CD14-positive monocyte (primary cell): ENCODE measurements at regions not wholly inside any gene's neighbourhood (a gene's known extent, or its start where the extent isn't known, plus 50 kb on each side); places are given as distances from the start of the nearest gene placed in this dataset.

Experiments used
- DNase-seq, 3 donors: peaks; one replicate each; pipeline ENCODE4 v3.0.0-alpha.2; 2011 to 2022
- H2AFZ ChIP-seq: 2 replicates; pipeline ENCODE4 v1.6.0; 2012; ENCODE audit warnings: mild to moderate bottlenecking, low read depth, low read length, inconsistent platforms; ENCODE audit not compliant: insufficient read depth, poor library complexity, severe bottlenecking
- H3K27ac ChIP-seq, 2 donors: 1 replicate in 1 of 2; 2 replicates in 1 of 2; pipeline ENCODE4 v1.5.1; 2012 to 2013; ENCODE audit warnings: low read length in 2 of 2, control low read depth in 1 of 2, inconsistent platforms in 1 of 2, low read depth in 1 of 2, mild to moderate bottlenecking in 1 of 2
- H3K27me3 ChIP-seq, 2 donors: one replicate each; pipeline versions ENCODE4 v1.6.0 to v1.6.1; 2011 to 2013; ENCODE audit warnings: low read length in 2 of 2; ENCODE audit not compliant: control insufficient read depth in 2 of 2, insufficient read depth in 2 of 2
- H3K36me3 ChIP-seq, 2 donors: replicated peaks in 1 of 2; 1 replicate in 1 of 2; 2 replicates in 1 of 2; pipeline versions ENCODE4 v1.5.1 to v1.6.1; 2012 to 2013; ENCODE audit warnings: low read length in 2 of 2, control low read depth in 1 of 2, inconsistent platforms in 1 of 2, mild to moderate bottlenecking in 1 of 2; ENCODE audit not compliant: insufficient read depth in 2 of 2, control insufficient read depth in 1 of 2
- H3K4me1 ChIP-seq, 2 donors: 1 replicate in 1 of 2; 2 replicates in 1 of 2; pipeline versions ENCODE4 v1.5.1 to v1.6.1; 2012 to 2013; ENCODE audit warnings: low read length in 2 of 2, control low read depth in 1 of 2, inconsistent platforms in 1 of 2, mild to moderate bottlenecking in 1 of 2, moderate library complexity in 1 of 2; ENCODE audit not compliant: insufficient read depth in 2 of 2, control insufficient read depth in 1 of 2
- H3K4me2 ChIP-seq: replicated peaks from 2 replicates; pipeline ENCODE3; 2012; ENCODE audit warnings: low read length, moderate library complexity, mild to moderate bottlenecking; ENCODE audit not compliant: poor library complexity, severe bottlenecking; ENCODE audit errors: extremely low read depth
- H3K4me3 ChIP-seq, 3 experiments: fragments of 200-600 bp in 1 of 3; sonication (generic) in 1 of 3; replicated peaks in 1 of 3; 1 replicate in 2 of 3; 2 replicates in 1 of 3; pipeline ENCODE4 v1.5.1; 2011 to 2013; ENCODE audit warnings: low read length in 3 of 3, mild to moderate bottlenecking in 3 of 3, control low read depth in 2 of 3, low read depth in 2 of 3, inconsistent platforms in 1 of 3, moderate library complexity in 1 of 3
- H3K79me2 ChIP-seq: 2 replicates; pipeline ENCODE4 v1.6.0; 2012; ENCODE audit warnings: mild to moderate bottlenecking, control low read depth, inconsistent platforms, low read length, moderate library complexity; ENCODE audit not compliant: insufficient read depth
- H3K9ac ChIP-seq: 2 replicates; pipeline ENCODE4 v1.6.0; 2017; ENCODE audit warnings: low read length, mild to moderate bottlenecking; ENCODE audit not compliant: insufficient read depth, poor library complexity, severe bottlenecking
- H3K9me3 ChIP-seq, 2 donors: replicated peaks in 1 of 2; 1 replicate in 1 of 2; 2 replicates in 1 of 2; pipeline versions ENCODE4 v1.5.1 to v1.6.1; 2012 to 2013; ENCODE audit warnings: low read length in 2 of 2, control low read depth in 1 of 2; ENCODE audit not compliant: control insufficient read depth in 1 of 2, insufficient read depth in 1 of 2
- H4K20me1 ChIP-seq: 2 replicates; pipeline ENCODE4 v1.6.0; 2012; ENCODE audit warnings: mild to moderate bottlenecking, low read length, control low read depth, moderate library complexity; ENCODE audit not compliant: insufficient read depth
- H3K27ac Mint-ChIP-seq, 7 donors: one replicate each; pipeline ENCODE4 v1.8.0; 2020; ENCODE audit warnings: mild to moderate bottlenecking in 7 of 7, mixed read lengths in 7 of 7, moderate library complexity in 6 of 7, inconsistent platforms in 2 of 7
- H3K27me3 Mint-ChIP-seq, 3 donors: one replicate each; pipeline ENCODE4 v1.8.0; 2021 to 2022; ENCODE audit warnings: low read depth in 3 of 3, mild to moderate bottlenecking in 3 of 3, mixed read lengths in 3 of 3, moderate library complexity in 3 of 3, inconsistent platforms in 1 of 3
- H3K36me3 Mint-ChIP-seq, 2 donors: one replicate each; pipeline ENCODE4 v1.8.0; 2020; ENCODE audit warnings: mixed read lengths in 2 of 2, inconsistent platforms in 1 of 2, mild to moderate bottlenecking in 1 of 2
- H3K4me1 Mint-ChIP-seq: one replicate; pipeline ENCODE4 v1.8.0; 2020; ENCODE audit warnings: mild to moderate bottlenecking, mixed read lengths
- H3K4me3 Mint-ChIP-seq, 2 donors: one replicate each; pipeline ENCODE4 v1.8.0; 2020; ENCODE audit warnings: mild to moderate bottlenecking in 2 of 2, mixed read lengths in 2 of 2, moderate library complexity in 1 of 2
- H3K9me3 Mint-ChIP-seq, 7 donors: one replicate each; pipeline ENCODE4 v1.8.0; 2020 to 2022; ENCODE audit warnings: mixed read lengths in 7 of 7, mild to moderate bottlenecking in 6 of 7, moderate library complexity in 6 of 7, inconsistent platforms in 2 of 7
- WGBS: methylation state at CpG from one replicate; pipeline ENCODE4 v1.1.5; 2013; ENCODE audit warnings: missing lambda C conversion rate; ENCODE audit not compliant: insufficient coverage; 5-methylcytosine and 5-hydroxymethylcytosine counted together
- intact Hi-C, 2 donors: fragments of 100-400 bp; cut with micrococcal nuclease; formaldehyde crosslinking; loops; one replicate each; pipeline versions ENCODE4 v1.15.0 to v1.15.1; 2023
- TF ChIP-seq, protein P1 (sequence below): fragments of 200-600 bp; IDR thresholded peaks from one replicate; pipeline ENCODE4 v1.8.0; 2022; ENCODE audit warnings: antibody characterized with exemption, mild to moderate bottlenecking

DNA sequence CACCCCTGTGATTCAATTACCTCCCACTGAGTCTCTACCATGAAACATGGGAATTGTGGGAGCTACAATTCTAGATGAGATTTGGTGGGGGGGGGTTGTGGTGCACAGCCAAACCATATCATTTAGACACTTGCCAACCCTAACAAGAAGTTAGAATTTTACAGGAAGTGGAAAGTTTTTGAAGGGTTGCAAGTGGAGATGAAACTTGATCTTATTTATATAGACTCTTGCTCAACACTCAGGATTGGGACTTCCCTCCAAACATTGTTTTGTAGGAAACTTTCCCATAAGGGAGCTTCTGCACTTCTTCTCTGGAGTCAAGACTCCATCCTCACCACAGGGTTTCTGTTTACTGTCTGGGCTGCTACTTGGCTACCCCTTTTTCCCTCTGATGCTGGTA is 266.7 kb upstream of the CDH11 start:
- no peak overlapping the region for H2AFZ ChIP-seq
- H3K4me2 ChIP-seq, result no peak overlapping the region

DNA sequence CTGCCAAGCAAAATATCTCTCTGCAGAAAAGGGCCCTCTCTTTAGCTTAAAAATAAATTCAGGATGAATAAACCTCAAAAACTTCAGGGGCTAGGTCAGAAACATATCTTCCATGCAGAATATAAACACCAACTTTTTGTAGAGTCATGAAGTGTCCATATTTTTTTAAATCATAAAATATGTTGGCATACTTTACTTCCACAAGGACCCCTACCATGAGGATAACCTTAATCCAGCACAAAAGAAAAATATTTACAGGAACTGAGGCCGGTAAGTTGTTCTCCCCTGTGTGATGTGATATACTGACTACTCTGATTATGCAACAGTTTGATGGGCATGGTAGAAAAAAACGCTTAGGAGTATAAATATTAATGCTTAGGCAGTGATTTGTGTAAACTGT is 264.8 kb upstream of the CDH11 start:
- H3K79me2 ChIP-seq, result no peaks in the 10 kb centered on the region
- no peak overlapping the region for H3K4me2 ChIP-seq
- H2AFZ ChIP-seq, result no peak overlapping the region
- WGBS, result no CpG with 5 or more reads among the region's 2 CpGs
- no peaks in the 10 kb centered on the region for H3K4me1 ChIP-seq
- H4K20me1 ChIP-seq, result no peaks in the 10 kb centered on the region
- H3K9me3 Mint-ChIP-seq, result peaks cover 0 to 8% (median 4%) of the 10 kb centered on the region in 7 donors
- H3K27me3 ChIP-seq, result no peaks in the 10 kb centered on the region
- no peak overlapping the region for H3K27ac ChIP-seq
- H3K4me3 Mint-ChIP-seq, result no peak overlapping the region
- TF ChIP-seq, protein P1, sequence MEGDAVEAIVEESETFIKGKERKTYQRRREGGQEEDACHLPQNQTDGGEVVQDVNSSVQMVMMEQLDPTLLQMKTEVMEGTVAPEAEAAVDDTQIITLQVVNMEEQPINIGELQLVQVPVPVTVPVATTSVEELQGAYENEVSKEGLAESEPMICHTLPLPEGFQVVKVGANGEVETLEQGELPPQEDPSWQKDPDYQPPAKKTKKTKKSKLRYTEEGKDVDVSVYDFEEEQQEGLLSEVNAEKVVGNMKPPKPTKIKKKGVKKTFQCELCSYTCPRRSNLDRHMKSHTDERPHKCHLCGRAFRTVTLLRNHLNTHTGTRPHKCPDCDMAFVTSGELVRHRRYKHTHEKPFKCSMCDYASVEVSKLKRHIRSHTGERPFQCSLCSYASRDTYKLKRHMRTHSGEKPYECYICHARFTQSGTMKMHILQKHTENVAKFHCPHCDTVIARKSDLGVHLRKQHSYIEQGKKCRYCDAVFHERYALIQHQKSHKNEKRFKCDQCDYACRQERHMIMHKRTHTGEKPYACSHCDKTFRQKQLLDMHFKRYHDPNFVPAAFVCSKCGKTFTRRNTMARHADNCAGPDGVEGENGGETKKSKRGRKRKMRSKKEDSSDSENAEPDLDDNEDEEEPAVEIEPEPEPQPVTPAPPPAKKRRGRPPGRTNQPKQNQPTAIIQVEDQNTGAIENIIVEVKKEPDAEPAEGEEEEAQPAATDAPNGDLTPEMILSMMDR, result no peak
- no peaks in the 10 kb centered on the region for H3K4me1 Mint-ChIP-seq
- intact Hi-C loops, result no loop called here
- DNase-seq, result no peak
- H3K36me3 Mint-ChIP-seq, result no peaks in the 10 kb centered on the region
- no peak overlapping the region for H3K27ac Mint-ChIP-seq
- H3K9ac ChIP-seq, result no peak overlapping the region
- H3K9me3 ChIP-seq, result no peaks in the 10 kb centered on the region
- H3K27me3 Mint-ChIP-seq, result peaks cover 1 to 3% (median 2%) of the 10 kb centered on the region in 3 donors
- H3K4me3 ChIP-seq, result no peak overlapping the region
- no peaks in the 10 kb centered on the region for H3K36me3 ChIP-seq

More for the DNA sequence above, 266.7 kb upstream of the CDH11 start:
- Histone ChIP-seq H3K79me2 (no peaks in the 10 kb centered on the region), H4K20me1 (no peaks in the 10 kb centered on the region), H3K9ac (no peak overlapping the region), H3K36me3 (no peaks in the 10 kb centered on the region), H3K27me3 (no peaks in the 10 kb centered on the region), H3K27ac (no peak overlapping the region), H3K9me3 (no peaks in the 10 kb centered on the region), H3K4me1 (no peaks in the 10 kb centered on the region), H3K4me3 (no peak overlapping the region)
- H3K4me3 Mint-ChIP-seq, result no peak overlapping the region
- no peaks in the 10 kb centered on the region for H3K4me1 Mint-ChIP-seq
- peaks cover 0 to 8% (median 4%) of the 10 kb centered on the region in 7 donors for H3K9me3 Mint-ChIP-seq
- H3K27me3 Mint-ChIP-seq, result peaks cover 0 to 2% (median 0%) of the 10 kb centered on the region in 3 donors
- intact Hi-C loops, result no loop called here
- DNase-seq, result no peak
- TF ChIP-seq, protein P1, result no peak
- H3K36me3 Mint-ChIP-seq, result no peaks in the 10 kb centered on the region
- H3K27ac Mint-ChIP-seq, result no peak overlapping the region
